IPS DF 19.7 (cell line): ENCODE measurements at regions not wholly inside any gene's neighbourhood (a gene's known extent, or its start where the extent isn't known, plus 50 kb on each side); places are given as distances from the start of the nearest gene placed in this dataset.

Source experiments
- DNase-seq: peaks from one replicate; pipeline ENCODE4 v3.0.0-alpha.2; 2013; ENCODE audit warnings: low read depth, low spot score

DNA sequence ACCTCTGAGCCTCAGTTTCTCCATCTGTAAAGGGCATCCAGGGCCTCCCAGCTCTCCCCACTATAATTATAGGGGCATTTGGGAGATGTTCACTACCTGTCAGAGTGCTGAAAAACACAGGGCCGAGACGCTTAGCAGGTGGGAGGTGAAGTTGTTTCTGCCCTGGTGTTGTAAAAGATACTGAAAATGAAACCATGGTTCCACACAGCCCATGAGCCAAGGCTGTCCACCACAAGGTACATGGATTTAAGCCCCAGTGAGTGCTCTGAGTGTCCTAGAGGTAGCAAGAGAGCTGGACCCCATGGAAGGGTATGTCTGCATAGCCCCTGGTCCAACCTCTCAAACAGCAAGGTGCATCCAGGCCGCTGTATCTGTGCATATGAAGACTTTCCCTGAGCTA is 137.5 kb downstream of the C5orf15 start:
- no peak for DNase-seq

DNA sequence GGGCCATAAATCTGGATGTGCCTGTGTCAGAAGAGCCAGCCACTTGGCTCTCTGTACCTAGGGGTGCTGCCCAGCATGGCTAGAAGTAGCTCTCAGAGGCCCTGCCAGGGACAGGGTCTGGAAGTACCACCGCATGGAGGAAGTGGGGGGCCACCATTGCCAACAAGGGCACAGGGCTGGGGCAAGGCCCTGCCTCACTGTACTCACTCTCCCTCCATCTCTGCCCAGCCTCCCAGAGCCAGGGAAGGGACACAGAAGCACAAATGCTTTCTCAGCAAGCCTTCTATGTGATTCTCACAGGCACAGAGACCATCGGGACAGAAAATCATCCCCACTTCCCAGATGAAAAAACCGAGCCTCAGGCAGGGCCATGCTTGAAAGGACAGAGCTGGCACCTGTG is 138.1 kb downstream of the C5orf15 start:
- DNase-seq, result no peak

DNA sequence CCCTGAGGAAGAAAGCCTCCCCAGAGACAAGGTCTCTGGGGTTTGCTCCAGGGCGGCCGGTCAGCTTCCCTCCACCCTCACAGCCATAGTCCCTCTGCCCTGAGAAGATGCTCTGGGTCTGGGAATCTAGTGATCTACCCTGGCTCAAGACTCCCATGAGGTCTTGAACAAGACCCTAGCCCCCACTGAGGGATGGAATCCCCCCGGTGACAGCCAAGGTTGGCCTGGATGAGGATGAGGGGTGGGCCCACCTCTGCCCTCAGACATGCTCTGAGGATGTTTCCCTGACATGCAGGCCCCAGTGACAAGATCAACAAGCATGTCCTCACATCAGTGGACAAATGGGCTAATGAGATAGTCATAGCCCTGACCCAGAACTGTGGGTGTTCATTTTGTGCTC is 138.6 kb downstream of the C5orf15 start:
- no peak for DNase-seq

DNA sequence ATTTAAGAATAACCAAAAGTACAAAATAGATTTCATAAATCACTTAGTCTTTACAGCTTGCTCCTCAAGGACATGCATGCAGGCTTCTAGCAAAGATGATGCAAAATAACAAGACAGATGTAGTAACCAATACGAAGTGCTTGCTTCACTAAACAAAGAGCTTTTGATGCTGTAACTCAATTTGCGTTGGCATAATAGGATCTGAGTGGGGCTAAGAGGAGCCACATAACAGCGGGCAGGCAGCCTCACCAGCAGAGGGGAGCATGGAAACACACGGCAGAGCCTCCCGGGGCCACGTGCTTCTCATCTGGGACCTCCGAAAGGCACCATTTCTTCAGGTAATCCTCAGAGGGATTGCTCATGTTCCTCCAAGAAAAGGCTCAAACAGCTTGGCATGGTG is 139.7 kb downstream of the C5orf15 start:
- DNase-seq, result no peak

DNA sequence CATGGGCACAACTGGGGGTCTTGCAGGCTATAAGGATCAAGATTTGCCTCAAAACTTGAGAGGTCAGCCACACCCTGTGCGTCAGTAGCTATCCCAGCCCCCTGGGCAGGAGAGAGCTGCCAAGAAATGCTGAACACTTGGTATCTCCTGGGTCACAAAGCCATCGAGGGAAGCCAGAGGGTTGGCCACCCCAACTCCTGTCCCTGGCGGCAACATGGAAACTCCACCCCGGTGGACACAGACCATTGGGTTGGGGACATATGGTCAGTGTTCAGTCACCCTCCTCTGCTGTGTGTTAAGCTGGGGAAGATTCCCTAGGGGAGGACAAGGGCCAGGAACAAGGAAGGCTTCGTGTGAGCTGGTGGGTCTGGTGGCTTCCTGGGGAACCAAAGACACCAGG is 140.6 kb downstream of the C5orf15 start:
- no peak for DNase-seq

- DNase-seq, result no peak
Observed at GRCh38 chr5:133827011-133827410, 141.4 kb downstream of the C5orf15 start.

- DNase-seq, result no peak
Observed at GRCh38 chr5:133825631-133826289, 142.7 kb downstream of the C5orf15 start.

DNA sequence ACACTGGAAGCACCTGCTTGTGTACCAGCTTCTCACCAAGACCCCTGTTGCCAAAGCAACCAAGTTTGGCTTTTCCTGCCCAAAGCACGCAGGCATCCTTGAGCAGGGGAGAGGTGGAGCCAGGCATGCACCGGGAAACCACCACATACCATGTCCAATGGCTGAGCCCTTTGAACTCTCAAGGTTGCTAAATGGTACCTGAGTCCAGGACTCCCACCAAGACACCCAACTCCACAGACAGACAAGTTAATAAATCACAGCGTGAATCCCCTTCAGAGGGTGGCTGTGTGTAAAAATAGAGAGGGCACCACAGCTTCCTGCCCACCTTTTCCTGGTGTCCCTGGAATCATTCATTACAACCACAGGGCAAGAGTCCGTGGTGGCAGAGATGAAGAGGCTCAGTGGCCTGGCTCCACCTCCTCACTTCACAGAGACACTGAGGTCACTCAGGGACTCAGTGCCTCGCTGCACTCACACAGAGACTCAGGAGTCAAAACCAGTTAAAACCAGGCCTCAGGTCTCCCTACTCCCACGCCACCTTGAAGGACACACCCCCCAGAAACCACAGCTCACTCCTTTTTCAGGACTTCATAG is 143.7 kb downstream of the C5orf15 start:
- DNase-seq, result no peak

- DNase-seq, result no peak
Observed at GRCh38 chr5:133821889-133822288, 146.5 kb downstream of the C5orf15 start.

- no peak for DNase-seq
Observed at GRCh38 chr5:133821311-133821741, 147.1 kb downstream of the C5orf15 start.

DNA sequence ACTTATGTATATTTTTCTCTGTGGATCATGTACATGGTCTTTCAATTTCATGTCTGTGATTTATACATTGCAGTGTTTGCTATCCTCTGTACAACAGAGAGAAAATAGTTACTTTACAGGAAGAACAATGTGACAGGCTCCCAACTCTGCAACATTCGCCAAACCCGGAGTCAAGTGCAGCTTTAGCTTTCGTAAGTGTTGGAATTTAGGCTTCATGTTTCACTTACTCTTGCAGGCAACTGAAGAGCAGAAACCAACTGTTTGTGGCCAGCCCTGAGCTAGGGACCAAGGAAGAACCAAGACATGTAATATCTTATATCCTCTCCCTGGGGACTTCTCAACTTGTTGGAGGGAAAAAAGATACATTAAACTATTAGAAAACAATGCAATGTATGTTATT is 147.9 kb downstream of the C5orf15 start:
- DNase-seq, result no peak

GRCh38 chr5:133819977-133820471 is 148.4 kb downstream of the C5orf15 start:
- no peak for DNase-seq

- no peak for DNase-seq
Observed at GRCh38 chr5:133818869-133819600, 149.4 kb downstream of the C5orf15 start.

GRCh38 chr5:133818031-133818431 is 150.4 kb downstream of the C5orf15 start:
- DNase-seq, result no peak

DNA sequence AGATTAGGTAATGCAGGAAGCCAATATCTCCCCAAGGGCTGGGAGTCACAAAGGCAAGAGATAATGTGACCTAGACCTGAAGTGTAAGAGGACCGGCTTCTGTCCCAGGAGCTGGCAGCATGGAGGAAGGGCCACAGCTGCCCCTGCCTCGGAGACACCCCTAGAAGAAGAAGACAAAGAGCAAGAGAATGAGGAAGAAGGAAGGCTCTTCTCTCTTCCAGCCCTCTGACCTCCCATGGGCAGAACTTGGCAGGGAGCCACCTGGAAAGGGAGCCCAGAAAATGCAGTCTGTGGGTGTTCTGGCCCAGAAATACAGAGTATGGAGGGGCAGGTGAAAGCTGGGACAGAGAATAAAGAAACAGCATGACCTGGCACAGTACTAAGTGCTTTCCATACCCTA is 151.0 kb downstream of the C5orf15 start:
- DNase-seq, result no peak

DNA sequence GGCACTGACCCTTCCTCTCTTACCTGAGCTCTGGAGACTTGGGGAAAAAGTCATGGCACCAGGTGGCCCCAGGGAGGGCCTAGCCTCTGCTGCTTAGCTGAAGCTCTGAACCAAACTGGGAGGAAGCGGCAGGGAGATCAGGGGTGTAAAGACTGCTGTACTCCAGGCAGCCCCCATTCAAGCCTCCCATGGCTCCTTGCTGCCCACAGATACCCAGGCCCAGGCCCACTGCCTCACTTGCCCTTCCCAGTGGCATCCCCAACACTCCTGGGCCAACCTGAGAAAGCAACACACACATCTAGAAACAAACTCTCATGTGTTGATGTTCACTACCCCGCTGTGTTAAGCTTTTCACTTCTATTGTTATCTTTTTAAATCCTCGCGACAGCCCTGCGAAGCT is 151.6 kb downstream of the C5orf15 start:
- DNase-seq, result no peak

DNA sequence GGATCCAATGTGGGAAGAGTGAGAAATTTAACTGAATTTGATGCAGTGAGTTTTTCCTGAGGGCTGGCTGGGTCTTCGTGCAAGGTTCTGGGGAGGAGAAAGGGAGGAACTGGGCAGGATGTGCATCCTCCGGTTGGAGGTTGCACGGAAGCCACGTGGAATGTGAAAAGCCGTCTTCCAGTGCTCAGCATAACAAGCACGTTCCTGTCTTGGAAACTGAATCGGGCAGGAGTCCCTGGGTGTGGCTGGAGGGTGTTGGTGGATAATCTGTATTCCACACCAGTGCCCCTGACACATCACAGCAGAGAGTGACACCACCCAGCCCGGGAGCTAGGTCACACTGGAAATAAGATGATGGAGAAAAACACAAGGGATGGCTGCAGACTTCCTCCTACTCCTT is 154.3 kb downstream of the C5orf15 start:
- no peak for DNase-seq

GRCh38 chr5:133811168-133811567 is 157.3 kb downstream of the C5orf15 start:
- DNase-seq, result no peak

GRCh38 chr5:133809801-133810200 is 158.6 kb downstream of the C5orf15 start:
- no peak for DNase-seq

GRCh38 chr5:133807348-133807747 is 161.1 kb downstream of the C5orf15 start:
- DNase-seq, result no peak

- DNase-seq, result no peak
Observed at GRCh38 chr5:133806847-133807246, 161.6 kb downstream of the C5orf15 start.

- no peak for DNase-seq
Observed at GRCh38 chr5:133801955-133802751, 166.3 kb downstream of the C5orf15 start.
